H1 (cell line): ENCODE measurements at regions not wholly inside any gene's neighbourhood (a gene's known extent, or its start where the extent isn't known, plus 50 kb on each side); places are given as distances from the start of the nearest gene placed in this dataset.

ENCODE experiments used
- CTCF ChIA-PET: fragments of 300-600 bp; sonication (Branson Sonifier 250); formaldehyde crosslinking; loops from one replicate; lab custom pipeline; 2021; ENCODE audit not compliant: partially characterized antibody; lab: Charles Lee
- POLR2A ChIA-PET: fragments of 300-600 bp; sonication (Branson Sonifier 250); formaldehyde crosslinking; loops from one replicate; lab custom pipeline; 2021; ENCODE audit warnings: inconsistent platforms; ENCODE audit not compliant: partially characterized antibody; lab: Charles Lee
- DNase-seq, 2 experiments: peaks; one replicate each; pipeline versions ENCODE4 v3.0.0 to v3.0.0-alpha.2; 2010 to 2022; ENCODE audit warnings: low spot score in 2 of 2, low read depth in 1 of 2, mixed read lengths in 1 of 2
- FAIRE-seq: peaks from 2 replicates; lab custom pipeline; 2011; peaks lifted over from hg19 to GRCh38; lab: Jason Lieb, UNC
- H2AFZ ChIP-seq: 2 replicates; pipeline ENCODE4 v1.8.1; 2012; ENCODE audit warnings: low read length, inconsistent platforms
- H2AK5ac ChIP-seq: 2 replicates; pipeline ENCODE4 v1.6.1; 2013; ENCODE audit warnings: low read depth, low read length
- H2BK120ac ChIP-seq: replicated peaks from 2 replicates; pipeline ENCODE3; 2013; ENCODE audit warnings: low read depth, low read length, inconsistent platforms
- H2BK12ac ChIP-seq: 2 replicates; pipeline ENCODE4 v1.6.1; 2013; ENCODE audit warnings: low read depth, low read length
- H2BK15ac ChIP-seq: 2 replicates; pipeline ENCODE4 v1.6.1; 2013; ENCODE audit warnings: low read length
- H2BK20ac ChIP-seq: 2 replicates; pipeline ENCODE4 v1.6.1; 2013; ENCODE audit warnings: low read length
- H2BK5ac ChIP-seq: 2 replicates; pipeline ENCODE4 v1.6.1; 2013; ENCODE audit warnings: low read depth, low read length
- H3K14ac ChIP-seq: 2 replicates; pipeline ENCODE4 v1.6.1; 2013; ENCODE audit warnings: inconsistent platforms; ENCODE audit not compliant: insufficient read length
- H3K18ac ChIP-seq: 2 replicates; pipeline ENCODE4 v1.6.1; 2013; ENCODE audit warnings: low read length; ENCODE audit errors: extremely low read depth
- H3K23ac ChIP-seq: 2 replicates; pipeline ENCODE4 v1.6.1; 2013; ENCODE audit warnings: inconsistent platforms; ENCODE audit not compliant: insufficient read length
- H3K23me2 ChIP-seq: 2 replicates; pipeline ENCODE4 v1.6.1; 2013; ENCODE audit warnings: low read depth, low read length
- H3K27ac ChIP-seq: 2 replicates; pipeline ENCODE4 v1.6.1; 2011; ENCODE audit warnings: low read depth, low read length, inconsistent platforms
- H3K27me3 ChIP-seq, 4 experiments: replicated peaks in 1 of 4; 1 replicate in 1 of 4; 2 replicates in 3 of 4; pipeline versions ENCODE4 v1.6.1 to v1.8.1; 2011 to 2013; ENCODE audit warnings: low read length in 3 of 4, mild to moderate bottlenecking in 3 of 4, inconsistent platforms in 2 of 4, mixed read lengths in 2 of 4, moderate library complexity in 1 of 4; ENCODE audit not compliant: control insufficient read depth in 3 of 4, insufficient read depth in 3 of 4; ENCODE audit errors: extremely low read depth in 1 of 4
- H3K36me3 ChIP-seq, 4 experiments: 2 replicates each; pipeline versions ENCODE4 v1.6.1 to v1.8.1; 2011 to 2013; ENCODE audit warnings: mild to moderate bottlenecking in 4 of 4, low read length in 3 of 4, moderate library complexity in 2 of 4, control low read depth in 1 of 4, inconsistent platforms in 1 of 4; ENCODE audit not compliant: insufficient read depth in 4 of 4, control insufficient read depth in 2 of 4
- H3K4ac ChIP-seq: replicated peaks from 2 replicates; pipeline ENCODE3; 2013; ENCODE audit warnings: low read length, low read depth, mixed read lengths, inconsistent platforms; ENCODE audit not compliant: insufficient read length
- H3K4me1 ChIP-seq, 4 experiments: replicated peaks in 1 of 4; 1 replicate in 1 of 4; 2 replicates in 3 of 4; pipeline versions ENCODE4 v1.6.1 to v1.8.1; 2011 to 2013; ENCODE audit warnings: low read length in 3 of 4, inconsistent platforms in 2 of 4, mixed read lengths in 1 of 4; ENCODE audit not compliant: insufficient read depth in 4 of 4, control insufficient read depth in 3 of 4
- H3K4me2 ChIP-seq, 2 experiments: 2 replicates each; pipeline versions ENCODE4 v1.6.1 to v1.8.1; 2011 to 2013; ENCODE audit warnings: low read depth in 2 of 2, low read length in 2 of 2, control low read depth in 1 of 2, inconsistent platforms in 1 of 2, mild to moderate bottlenecking in 1 of 2; ENCODE audit not compliant: insufficient read depth in 1 of 2
- H3K4me3 ChIP-seq, 4 experiments: fragments of 200-600, 300-600 bp in 1 of 4; sonication (generic), shearing (Covaris generic), sonication (Bioruptor Twin) in 1 of 4; 2 replicates each; pipeline versions ENCODE4 v1.5.1 to v1.8.1; 2011 to 2016; ENCODE audit warnings: low read length in 4 of 4, low read depth in 3 of 4, control low read depth in 2 of 4, inconsistent platforms in 2 of 4, mild to moderate bottlenecking in 2 of 4, mixed read lengths in 1 of 4, moderate library complexity in 1 of 4; ENCODE audit not compliant: insufficient read depth in 2 of 4; ENCODE audit errors: extremely low read depth in 1 of 4
- H3K56ac ChIP-seq: replicated peaks from 2 replicates; pipeline ENCODE3; 2013; ENCODE audit warnings: low read depth, mild to moderate bottlenecking, mixed read lengths, low read length, inconsistent platforms; ENCODE audit not compliant: insufficient read length
- H3K79me1 ChIP-seq: 2 replicates; pipeline ENCODE4 v1.6.1; 2013; ENCODE audit warnings: low read depth, low read length, control low read depth
- H3K79me2 ChIP-seq, 2 experiments: 2 replicates each; pipeline versions ENCODE4 v1.6.1 to v1.8.1; 2012 to 2013; ENCODE audit warnings: low read length in 2 of 2, mild to moderate bottlenecking in 2 of 2, inconsistent platforms in 1 of 2; ENCODE audit not compliant: insufficient read depth in 2 of 2, control insufficient read depth in 1 of 2
- H3K9ac ChIP-seq, 4 experiments: replicated peaks in 1 of 4; 1 replicate in 1 of 4; 2 replicates in 3 of 4; pipeline versions ENCODE4 v1.6.1 to v1.8.1; 2011 to 2013; ENCODE audit warnings: low read depth in 3 of 4, low read length in 3 of 4, control low read depth in 2 of 4, mild to moderate bottlenecking in 2 of 4, moderate library complexity in 2 of 4, inconsistent platforms in 1 of 4; ENCODE audit errors: extremely low read depth in 1 of 4
- H3K9me3 ChIP-seq, 2 experiments: 2 replicates each; pipeline versions ENCODE4 v1.6.1 to v1.8.1; 2012 to 2013; ENCODE audit warnings: mild to moderate bottlenecking in 2 of 2, moderate library complexity in 2 of 2, control low read depth in 1 of 2, inconsistent platforms in 1 of 2, low read depth in 1 of 2, low read length in 1 of 2, mixed read lengths in 1 of 2; ENCODE audit not compliant: insufficient read depth in 2 of 2
- H4K20me1 ChIP-seq, 2 experiments: replicated peaks in 1 of 2; 2 replicates each; pipeline versions ENCODE3 to v1.8.1; 2011 to 2013; ENCODE audit warnings: inconsistent platforms in 2 of 2, low read length in 2 of 2, mild to moderate bottlenecking in 1 of 2; ENCODE audit not compliant: insufficient read depth in 2 of 2, control insufficient read depth in 1 of 2
- H4K5ac ChIP-seq: 2 replicates; pipeline ENCODE4 v1.6.1; 2013; ENCODE audit warnings: low read length, low read depth, mixed read lengths, inconsistent platforms; ENCODE audit not compliant: insufficient read length
- H4K8ac ChIP-seq: 2 replicates; pipeline ENCODE4 v1.8.0; 2013; ENCODE audit warnings: mild to moderate bottlenecking, moderate library complexity, low read length, inconsistent platforms; ENCODE audit not compliant: insufficient read depth; ENCODE audit errors: extremely low read depth
- H4K91ac ChIP-seq: replicated peaks from 2 replicates; pipeline ENCODE3; 2013; ENCODE audit warnings: low read length, mixed read lengths, inconsistent platforms; ENCODE audit not compliant: insufficient read length
- SRF ChIP-seq: IDR thresholded peaks from 2 replicates; pipeline ENCODE4 v1.6.1; 2011; ENCODE audit warnings: mild to moderate bottlenecking, low read depth, low read length, moderate library complexity
- WGBS, 2 experiments: shearing (Covaris generic) in 1 of 2; methylation state at CpG; one replicate each; pipeline versions ENCODE4 v1.1.6 to v1.1.7; 2013 to 2015; ENCODE audit warnings: low lambda C conversion rate in 2 of 2, mixed read lengths in 2 of 2, inconsistent platforms in 1 of 2, low coverage in 1 of 2, missing lambda C conversion rate in 1 of 2; ENCODE audit not compliant: insufficient replicate concordance in 2 of 2, insufficient coverage in 1 of 2, insufficient read length in 1 of 2; ENCODE audit errors: extremely low coverage in 1 of 2, missing lambda C conversion rate in 1 of 2; 5-methylcytosine and 5-hydroxymethylcytosine counted together

DNA sequence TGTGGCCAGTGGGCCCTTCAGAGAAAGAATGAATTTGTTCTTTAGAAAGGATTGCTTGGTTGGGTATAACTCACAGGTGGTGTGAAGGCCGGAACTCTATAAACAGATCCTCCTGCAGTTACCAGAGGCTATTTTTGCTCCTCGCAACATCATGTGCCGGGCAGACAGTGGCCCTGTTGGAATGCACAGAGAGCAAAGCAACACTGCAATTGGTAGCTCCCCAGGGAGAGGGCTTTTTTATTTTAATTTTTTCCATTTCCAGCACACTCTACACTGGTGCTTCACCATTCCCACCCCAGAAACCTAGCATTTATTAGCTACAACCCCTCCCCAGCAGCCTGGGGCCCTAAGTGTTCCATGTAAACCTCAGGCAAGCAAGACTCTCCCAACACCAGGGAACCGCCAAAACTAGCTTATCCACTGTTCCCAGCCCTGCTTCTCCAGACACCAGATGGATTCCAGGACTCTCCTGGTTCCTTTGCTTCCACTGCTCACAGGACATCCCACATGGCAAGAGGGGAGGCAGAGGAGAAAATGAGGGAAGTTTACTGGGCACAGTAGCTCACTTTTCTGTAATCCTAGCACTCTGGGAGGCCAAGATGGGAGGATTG is 75.1 kb upstream of the TMEM164 start:
- Histone ChIP-seq H3K23ac (no peak overlapping the region), H2AFZ (no peak overlapping the region), H3K14ac (no peak overlapping the region), H3K36me3 (no peaks in the 10 kb centered on the region), H3K4me2 (no peak overlapping the region), H4K5ac (no peak overlapping the region), H3K18ac (no peak overlapping the region), H3K9me3 (no peaks in the 10 kb centered on the region), H3K4me1 (no peaks in the 10 kb centered on the region), H3K9ac (no peak overlapping the region), H3K79me1 (no peaks in the 10 kb centered on the region), H2BK12ac (no peak overlapping the region), H3K27ac (no peak overlapping the region), H2BK15ac (no peak overlapping the region), H3K27me3 (no peaks in the 10 kb centered on the region), H3K23me2 (no peaks in the 10 kb centered on the region), H3K56ac (no peak overlapping the region), H3K4me3 (no peak overlapping the region), H4K91ac (no peak overlapping the region), H3K4ac (no peak overlapping the region), H2BK5ac (no peak overlapping the region), H2AK5ac (no peak overlapping the region), H4K8ac (no peak overlapping the region), H2BK120ac (no peak overlapping the region), H3K79me2 (no peaks in the 10 kb centered on the region), H2BK20ac (no peak overlapping the region), H4K20me1 (no peaks in the 10 kb centered on the region)
- FAIRE-seq (no peak), DNase-seq (no peak)
- CTCF ChIA-PET: interaction anchor here (0.7 to 1.5 kb wide), 5 partner anchors 10 to 198 kb away, joined by 3 to 7 read pairs (median 5); no protein-coding TSS in a partner anchor
- TF ChIP-seq SRF: no peak
- WGBS, 2 experiments: 89% methylated on average over 3 of the region's 4 CpGs; no CpG with 5 or more reads in 1 of the 2 experiments
- POLR2A ChIA-PET: no interaction called here
